HG02885 (cell line): ENCODE measurements at regions not wholly inside any gene's neighbourhood (a gene's known extent, or its start where the extent isn't known, plus 50 kb on each side); places are given as distances from the start of the nearest gene placed in this dataset.
"Not testable (repeated sequence)": the region's sequence is repeated elsewhere in the genome, so short reads cannot be mapped to it uniquely, and the experiment has no call there.

ENCODE experiments used
- ATAC-seq: cut with Tn5 transposase; IDR thresholded peaks from one replicate; pipeline ENCODE4 v1.9.1; 2021; ENCODE audit warnings: mild to moderate bottlenecking; ENCODE audit not compliant: unreplicated experiment, poor library complexity

- no peak for ATAC-seq
Observed at GRCh38 chrX:26653050-26653449, 437.1 kb downstream of the MAGEB5 start.

DNA sequence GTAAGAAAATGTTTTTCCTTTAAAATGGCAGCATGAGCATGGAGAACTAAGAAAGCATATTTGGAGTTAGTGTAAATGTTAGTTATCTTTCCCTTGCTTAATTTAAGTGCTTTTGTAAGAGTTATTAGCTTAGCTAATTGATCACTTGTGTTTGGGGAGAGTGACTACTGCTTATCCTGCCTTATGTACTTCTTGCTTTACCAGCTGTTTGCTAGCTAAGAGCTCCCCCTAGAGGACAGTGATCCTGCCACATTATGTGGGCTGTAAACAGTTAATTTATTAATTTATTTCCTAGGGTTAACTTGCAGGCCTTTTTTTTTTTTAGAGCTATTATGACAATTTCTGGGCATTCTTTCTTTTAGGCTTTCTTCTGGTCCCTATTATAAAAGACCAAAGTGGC is 435.8 kb downstream of the MAGEB5 start:
- ATAC-seq, result no peak

DNA sequence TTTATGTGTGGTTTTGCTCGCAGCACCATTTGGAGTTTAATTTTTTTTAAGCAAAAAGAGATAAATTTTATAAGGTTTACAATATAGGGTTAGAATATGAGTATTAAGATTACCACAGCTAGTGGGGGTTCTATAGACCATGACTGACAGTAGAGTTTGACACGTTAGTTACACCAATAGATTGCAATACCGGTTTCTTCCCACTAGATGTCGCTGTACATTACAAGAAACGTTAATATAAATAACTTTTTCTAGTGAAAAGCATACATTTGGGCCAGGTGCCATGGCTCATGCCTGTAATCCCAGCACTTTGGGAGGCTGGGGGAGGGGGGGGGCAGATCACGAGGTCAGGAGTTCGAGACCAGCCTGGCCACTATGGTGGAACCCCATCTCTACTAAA is 433.6 kb downstream of the MAGEB5 start:
- peak; percentile 54 for ATAC-seq

DNA sequence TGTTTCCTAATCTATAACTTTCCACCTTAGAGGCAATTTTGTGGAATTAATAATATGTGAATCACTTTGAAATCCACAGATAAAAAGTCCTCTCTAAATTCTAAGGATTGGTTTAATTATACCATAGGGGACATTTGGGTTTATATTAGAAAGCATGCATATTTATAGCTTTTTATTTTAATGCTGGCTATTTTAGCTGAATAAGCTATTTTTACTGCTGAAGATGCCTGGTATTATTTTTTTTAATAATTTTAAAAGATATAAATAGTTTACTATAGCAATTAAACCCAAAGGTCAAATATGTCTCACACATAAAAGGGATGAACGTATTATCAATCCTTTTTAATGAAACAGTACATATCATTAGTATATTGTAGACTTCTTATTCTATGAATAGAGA is 415.4 kb downstream of the MAGEB5 start:
- ATAC-seq, result no peak

GRCh38 chrX:26613956-26614355 is 398.0 kb downstream of the MAGEB5 start:
- ATAC-seq, result no peak

DNA sequence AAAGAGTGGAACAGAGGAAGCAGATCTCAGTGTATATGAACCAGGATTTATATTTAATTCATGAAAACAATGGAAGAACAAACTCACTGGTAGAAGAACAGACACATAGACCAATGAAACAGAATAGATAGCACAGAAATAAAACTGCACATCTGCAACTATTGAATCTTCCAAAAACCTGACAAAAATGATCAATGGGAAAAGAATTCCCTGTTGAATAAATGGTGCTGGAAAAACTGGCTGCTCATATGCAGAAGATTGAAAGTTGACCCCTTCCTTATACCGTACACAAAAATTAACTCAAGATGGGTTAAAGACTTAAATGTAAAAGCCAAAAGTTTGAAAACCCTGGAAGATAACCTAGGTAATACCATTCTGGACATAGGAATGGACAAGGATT is 391.0 kb downstream of the MAGEB5 start:
- ATAC-seq, result no peak

- ATAC-seq, result no peak
Observed at GRCh38 chrX:26597981-26598380, 382.0 kb downstream of the MAGEB5 start.

GRCh38 chrX:26590849-26591248 is 374.9 kb downstream of the MAGEB5 start:
- no peak for ATAC-seq

DNA sequence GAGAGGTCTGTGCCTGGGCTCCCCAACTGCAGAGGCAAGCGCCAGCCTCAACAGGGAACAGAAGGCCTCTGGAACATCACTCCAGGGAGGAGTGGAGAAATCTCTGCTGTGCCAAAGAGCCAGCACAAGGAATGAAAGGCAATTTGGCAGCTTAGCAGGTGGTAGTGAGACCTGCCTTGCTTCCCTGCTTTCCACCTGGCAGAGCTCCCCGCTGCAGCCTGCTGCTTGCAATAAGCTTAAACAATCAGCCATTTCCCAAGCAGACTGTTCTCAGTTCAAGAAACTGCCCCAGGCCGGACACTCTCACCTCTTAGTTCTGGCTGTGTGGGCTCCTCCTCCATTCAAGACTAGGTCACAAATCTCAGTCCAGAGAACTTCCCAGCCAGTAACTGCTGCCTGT is 370.6 kb downstream of the MAGEB5 start:
- no peak for ATAC-seq

DNA sequence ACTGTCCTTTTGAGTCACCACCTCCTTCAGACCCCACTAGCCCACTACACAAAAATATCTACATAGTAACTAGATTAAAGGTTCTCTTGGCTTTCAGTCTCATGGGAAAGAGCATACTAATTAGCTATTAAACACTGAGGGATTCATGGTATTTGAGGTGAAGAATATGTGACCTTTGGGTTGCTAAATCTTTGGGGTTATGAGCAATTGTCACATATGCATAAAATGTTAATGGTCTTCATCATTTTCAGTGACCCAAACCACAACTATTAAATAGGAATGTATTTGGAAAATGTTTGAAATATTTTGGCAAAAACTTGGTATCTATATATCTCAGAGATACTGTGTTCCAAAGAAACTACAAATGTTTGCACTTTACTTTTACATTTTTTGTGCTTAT is 365.1 kb downstream of the MAGEB5 start:
- no peak for ATAC-seq

DNA sequence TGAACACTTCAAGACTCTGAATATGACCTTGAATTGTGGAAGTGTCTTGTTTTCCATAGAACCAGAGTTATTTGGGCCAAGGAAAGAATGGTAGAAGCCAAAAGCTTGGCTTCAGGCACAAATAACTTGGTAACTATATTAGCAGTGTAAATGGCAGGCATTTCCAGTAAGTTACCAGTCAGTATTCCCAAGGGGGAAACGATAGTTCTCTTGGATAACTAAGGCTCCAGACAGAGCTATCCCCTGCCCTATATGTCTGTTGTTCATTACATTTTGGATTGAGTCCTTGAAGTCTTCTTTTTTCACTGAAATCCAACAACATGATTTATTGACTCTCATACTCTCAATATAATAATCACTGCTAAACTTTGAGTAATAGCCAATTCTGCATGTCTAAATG is 364.1 kb downstream of the MAGEB5 start:
- no peak for ATAC-seq

DNA sequence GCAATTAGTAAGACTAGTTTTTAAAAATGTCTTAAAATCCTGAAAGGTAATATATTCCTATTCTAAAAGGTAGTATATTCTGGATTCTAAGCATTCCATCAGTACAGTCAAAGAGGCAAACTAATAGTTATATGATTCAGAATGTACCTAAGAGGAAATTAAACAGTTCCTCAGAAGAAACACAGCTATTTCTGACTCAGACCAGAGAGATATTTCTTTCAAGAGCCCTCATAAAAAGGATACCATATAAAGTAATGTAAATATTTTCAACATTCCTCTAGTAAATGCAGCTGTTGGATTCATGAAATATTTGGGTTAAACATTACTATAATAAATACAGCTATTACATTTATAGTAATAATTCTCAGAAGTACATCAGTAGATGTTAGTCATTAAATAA is 358.3 kb downstream of the MAGEB5 start:
- ATAC-seq, result no peak

GRCh38 chrX:26562156-26562555 is 346.2 kb downstream of the MAGEB5 start:
- ATAC-seq, result no peak

DNA sequence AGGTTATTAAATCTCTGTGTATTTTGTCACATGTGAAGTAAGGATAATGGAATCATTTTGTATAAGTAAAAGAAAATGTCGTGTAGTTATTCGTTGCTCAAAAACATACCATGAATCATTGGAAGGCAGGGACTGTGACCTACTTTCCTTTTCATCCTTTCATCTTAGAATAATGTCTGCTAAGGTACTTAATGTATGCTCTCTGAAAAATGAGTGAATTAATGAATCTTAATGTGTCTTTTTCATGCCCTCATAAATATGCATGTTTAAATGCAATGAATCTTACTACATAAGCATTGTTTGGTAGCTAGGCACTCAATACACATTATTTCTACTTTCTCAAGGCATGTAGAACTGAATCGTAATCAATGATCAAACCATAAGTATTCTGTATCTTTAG is 343.9 kb downstream of the MAGEB5 start:
- no peak for ATAC-seq

DNA sequence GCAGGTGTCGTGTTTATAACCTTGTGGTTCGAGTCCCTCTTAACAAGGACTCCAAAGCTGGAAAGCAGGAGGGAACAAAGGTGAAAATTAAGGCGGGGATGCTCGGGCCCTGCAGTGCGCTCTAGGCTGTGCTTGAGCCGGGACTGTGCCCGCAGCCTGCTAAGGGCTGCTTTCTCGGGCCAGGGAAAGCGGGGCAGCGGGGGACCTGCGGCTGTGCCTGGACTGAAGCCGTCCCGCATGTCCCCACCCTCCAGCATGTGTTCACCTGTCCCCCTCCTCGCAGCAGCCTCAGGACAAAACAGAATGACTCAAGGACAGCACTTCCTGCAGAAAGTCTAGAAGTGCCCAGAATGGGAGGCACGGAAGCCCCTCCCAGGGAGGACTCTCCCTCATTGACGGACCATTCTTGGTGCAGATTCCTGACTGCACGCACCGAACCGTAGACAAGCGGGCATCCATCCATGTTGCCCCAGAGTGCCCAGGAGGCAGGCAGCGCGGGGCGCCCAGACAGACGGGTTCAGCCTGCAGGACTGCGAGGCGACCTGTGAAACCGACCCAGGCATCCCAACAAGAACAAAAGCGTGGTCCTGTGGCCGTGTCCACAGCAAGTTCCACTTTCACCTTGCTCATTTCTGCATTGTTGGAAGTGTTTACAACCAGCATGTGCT is 342.9 kb downstream of the MAGEB5 start:
- ATAC-seq, result no peak

DNA sequence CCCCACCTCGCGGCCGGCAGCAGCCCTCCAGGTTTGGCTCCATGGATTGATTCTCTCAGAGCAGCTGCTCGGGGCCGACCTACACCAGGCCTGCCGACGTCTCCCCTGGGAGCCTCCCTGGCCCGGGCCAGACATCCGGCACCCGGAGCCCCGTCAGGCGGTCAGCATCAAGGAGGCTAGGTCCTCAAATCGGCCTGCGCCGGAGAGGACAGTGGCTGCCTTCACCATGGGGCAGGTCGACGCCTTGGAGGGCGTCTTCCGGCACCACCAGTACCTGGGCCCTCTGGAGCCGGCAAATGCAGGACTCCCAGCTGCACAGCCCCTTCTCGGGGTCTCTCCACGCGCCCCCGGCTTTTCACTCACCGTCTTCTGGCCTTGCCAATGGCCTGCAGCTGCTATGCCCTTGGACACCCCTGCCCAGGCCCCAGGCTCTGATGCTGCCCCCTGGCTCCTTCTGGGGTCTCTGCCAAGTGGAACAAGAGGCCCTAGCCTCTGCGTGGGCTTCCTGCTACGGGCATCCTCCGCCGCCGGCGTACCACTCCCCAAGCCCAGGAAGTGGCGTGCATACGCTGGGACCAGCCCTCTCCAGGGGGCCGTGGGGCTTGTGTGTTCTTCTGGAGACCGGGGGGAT is 341.8 kb downstream of the MAGEB5 start:
- ATAC-seq, result no peak

- ATAC-seq, result not testable (repeated sequence)
Observed at GRCh38 chrX:26525768-26526167, 309.8 kb downstream of the MAGEB5 start.

- no peak for ATAC-seq
Observed at GRCh38 chrX:26522501-26522900, 306.5 kb downstream of the MAGEB5 start.

- ATAC-seq, result no peak
Observed at GRCh38 chrX:26511589-26512363, 295.8 kb downstream of the MAGEB5 start.

- no peak for ATAC-seq
Observed at GRCh38 chrX:26470941-26471340, 255.0 kb downstream of the MAGEB5 start.

DNA sequence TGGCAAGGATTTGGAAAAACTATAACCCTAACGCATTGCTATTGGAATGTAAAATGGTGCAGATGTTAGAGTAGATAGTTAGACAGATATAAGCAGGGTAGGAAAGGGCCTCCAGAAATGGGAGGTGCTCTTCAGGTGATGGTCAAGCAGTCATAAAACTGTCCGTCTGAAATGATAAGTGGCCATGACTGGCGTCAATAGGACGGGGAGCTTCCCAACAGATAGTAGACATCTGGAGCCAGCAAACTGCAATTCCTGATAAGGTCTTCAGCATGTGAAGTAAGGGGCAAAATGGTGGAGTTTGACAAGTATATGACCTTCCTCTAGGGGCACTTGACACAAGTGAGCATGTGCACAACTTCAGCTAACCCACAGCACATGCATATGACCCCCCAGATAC is 250.4 kb downstream of the MAGEB5 start:
- ATAC-seq, result no peak

DNA sequence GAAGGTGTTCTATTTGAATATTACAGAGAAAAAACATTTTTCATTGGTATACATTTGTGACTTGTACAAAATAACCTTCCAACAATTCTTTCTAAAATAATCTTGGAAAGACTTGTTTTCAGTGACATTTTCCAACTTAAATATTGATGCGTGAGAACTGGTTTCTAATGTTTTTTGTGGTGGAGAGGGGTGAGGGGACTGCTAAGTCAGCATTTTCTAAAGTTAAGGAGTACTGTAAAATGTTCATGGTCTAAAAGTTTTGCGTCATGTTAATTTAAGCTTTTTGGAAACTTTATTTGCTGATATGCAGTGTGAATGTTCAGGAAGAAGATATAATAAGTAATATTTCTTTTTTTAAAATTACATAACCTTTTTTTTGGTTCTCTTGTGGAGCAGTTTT is 229.3 kb downstream of the MAGEB5 start:
- no peak for ATAC-seq
